UCSD-AML1 (cell line): ENCODE measurements at regions not wholly inside any gene's neighbourhood (a gene's known extent, or its start where the extent isn't known, plus 50 kb on each side); places are given as distances from the start of the nearest gene placed in this dataset.
"Not testable (repeated sequence)": the region's sequence is repeated elsewhere in the genome, so short reads cannot be mapped to it uniquely, and the experiment has no call there.

ENCODE experiments used
- DNase-seq: peaks from one replicate; lab custom pipeline; 2025; ENCODE audit not compliant: unreplicated experiment; lab: John Stamatoyannopoulos, UW

DNA sequence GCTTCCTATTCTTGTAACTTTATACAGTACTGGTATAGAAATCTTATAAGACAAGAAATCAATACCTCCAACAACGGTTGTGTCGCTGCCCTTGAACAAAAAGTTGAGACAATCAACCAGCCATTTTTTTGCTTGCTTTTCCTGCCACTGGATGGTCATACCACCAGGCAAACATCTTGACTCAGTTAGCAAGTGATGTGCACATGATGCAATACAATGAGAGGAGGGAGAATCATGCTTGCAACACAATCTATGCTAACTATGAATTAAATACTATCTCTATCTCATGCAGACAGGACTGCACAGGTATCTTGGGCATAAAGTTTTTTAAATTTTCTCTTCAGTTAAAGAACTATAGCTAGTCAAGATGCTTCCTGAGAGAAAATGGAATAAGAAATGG lies 877.7 kb upstream of the CITED2 start:
- no peak for DNase-seq

DNA sequence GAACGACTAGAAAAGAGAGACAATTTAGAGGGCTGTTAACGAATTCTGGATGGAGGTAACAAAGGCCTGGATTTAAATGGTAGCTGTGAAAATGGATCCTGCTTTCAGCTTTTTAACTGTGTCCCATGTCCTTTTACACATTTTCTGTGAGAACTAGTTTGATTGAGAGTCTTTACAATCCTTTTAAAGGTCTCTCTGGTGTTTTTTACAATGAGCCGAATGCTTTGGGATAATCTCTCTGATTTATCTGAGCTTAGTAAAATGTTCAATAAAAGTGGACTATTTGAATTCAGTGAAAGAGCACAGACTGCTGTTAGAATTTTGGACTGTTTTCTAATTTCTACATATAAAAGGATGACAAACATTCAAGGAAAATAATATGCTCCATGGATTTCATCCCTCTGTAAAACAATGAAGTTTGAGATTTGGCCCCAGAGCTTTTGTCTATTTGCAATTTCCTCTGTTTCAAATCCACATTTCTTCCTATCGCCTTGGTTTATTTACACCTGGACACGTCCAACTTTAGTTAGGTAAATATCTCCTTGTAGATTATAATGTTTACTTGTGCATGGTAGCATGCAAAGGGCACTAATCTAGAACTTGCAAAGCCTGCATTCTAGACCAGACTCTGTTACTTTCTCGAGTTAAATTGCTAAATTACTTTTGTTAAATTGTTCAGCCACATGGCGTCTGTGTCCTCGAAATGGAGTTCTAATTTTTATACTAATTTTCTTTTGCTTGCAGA lies 871.0 kb upstream of the CITED2 start:
- DNase-seq: no peak

DNA sequence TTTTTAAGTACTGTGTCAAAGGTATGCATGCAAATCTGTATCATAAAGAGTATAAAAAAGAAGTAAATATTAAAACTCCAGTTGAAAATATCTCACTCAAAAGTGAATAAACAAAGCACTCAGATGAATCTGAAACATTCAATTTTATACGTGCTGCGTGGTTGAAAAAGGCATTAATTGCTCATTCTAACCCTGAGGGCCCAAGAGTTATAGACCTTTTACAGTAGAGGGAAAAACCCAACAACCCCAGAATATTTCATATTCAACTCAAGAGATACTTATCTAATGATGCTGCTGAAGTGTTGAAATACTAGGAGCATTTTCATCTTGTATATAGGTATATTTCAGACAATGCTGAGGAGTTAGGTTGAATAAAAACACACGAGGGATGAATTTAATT lies 862.8 kb upstream of the CITED2 start:
- DNase-seq: no peak

DNA sequence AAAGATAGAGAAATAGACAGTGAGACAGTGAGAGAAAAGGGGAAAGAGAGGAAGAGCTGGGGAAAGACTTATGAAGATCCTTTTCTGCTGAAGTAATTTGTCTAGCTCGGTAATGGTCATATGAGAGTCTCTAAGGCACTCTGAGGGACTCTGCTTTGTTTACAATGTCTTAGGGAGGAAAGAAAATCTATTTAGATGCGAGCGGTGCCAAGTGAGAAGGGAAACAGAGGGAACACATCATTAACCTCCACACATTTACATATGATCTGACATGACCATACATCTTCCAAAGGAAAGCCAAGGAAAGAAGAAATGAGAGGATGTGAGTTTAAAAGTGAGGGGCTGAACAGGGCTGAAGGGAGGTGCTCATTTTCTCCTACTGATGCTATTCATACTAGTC lies 862.3 kb upstream of the CITED2 start:
- no peak for DNase-seq

DNA sequence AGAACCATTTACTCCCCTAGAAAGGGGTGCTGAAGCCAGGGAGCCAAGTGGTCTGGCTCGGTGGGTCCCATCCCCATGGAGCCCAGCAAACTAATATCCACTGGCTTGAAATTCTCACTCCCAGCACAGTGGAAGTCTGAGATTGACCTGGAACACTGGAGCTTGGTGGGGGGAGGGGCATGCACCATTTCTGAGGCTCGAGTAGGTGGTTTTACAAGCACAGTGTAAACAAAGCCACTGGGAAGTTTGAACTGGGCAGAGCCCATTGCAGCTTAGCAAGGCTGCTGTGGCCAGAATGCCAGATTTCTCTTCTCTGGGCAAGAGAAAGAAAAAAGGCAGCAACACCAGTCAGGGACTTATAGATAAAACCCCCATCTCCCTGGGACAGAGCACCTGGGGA lies 855.8 kb upstream of the CITED2 start:
- no peak for DNase-seq

DNA sequence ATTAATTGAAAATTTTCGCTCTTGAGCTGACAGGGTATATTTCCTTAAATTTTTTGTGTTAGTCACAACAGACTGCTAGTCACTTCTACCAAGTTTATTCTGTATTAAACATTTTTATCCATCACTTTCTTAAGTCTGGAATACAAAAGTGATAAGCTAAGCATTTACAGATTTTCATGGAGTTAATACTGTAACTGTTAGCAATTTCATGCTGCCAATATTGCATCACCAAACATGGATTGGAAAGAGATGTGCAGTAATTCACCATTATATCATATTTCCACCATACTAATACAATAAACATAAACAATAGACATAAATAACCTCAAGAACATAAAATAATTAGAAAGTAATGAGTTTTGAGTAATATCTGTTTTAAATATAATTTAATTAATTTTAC lies 854.0 kb upstream of the CITED2 start:
- no peak for DNase-seq

DNA sequence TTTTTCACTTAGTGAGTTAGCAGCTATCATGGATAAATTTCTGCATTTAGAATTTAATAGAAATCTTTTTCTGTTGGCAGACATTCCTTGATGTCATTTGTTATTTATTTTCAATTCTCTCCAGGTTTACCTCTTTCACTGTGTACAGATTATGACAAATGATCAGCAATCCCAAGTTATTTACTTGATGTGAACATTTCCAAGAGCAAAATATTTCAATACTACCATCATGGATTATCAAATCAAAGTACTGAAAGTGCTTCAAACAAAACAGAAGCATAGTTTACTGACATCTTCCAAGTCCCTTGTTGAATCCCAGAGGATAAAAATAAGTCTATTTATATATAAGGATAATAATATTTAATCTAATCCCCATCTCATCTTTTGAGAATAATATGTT lies 852.2 kb upstream of the CITED2 start:
- no peak for DNase-seq

DNA sequence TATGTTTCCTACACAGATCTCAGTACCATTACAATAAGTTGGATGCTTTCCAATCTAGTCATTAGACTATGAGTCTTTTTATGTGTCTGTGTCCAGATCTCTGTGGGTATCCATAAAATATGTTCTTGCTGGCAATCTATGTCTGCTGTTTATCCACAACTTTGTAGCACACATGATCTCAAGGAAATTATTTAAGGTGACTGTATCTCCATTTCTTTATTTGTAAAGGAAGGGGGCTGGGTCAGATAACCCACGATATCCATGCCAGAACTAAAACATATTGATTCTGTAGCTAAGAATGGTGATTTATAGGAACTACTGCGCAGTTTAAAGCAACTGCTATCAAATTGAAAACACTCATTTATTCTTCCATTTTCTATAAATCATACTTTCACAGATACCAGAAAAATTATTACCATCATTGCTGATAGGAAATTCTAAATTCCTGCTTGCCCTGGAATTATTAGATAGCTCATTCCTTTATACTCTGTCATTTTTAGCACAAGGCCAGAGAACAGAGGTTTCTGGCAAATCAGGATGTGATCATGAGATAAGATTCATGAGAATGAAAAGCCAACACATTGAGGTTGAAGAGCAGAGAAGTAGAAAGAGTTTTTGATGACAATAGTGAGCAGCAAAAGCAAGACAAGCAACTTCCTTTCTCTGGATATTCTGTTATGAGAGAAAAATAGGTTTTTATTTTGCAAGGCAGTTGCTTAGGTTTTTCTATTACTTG lies 851.4 kb upstream of the CITED2 start:
- no peak for DNase-seq

DNA sequence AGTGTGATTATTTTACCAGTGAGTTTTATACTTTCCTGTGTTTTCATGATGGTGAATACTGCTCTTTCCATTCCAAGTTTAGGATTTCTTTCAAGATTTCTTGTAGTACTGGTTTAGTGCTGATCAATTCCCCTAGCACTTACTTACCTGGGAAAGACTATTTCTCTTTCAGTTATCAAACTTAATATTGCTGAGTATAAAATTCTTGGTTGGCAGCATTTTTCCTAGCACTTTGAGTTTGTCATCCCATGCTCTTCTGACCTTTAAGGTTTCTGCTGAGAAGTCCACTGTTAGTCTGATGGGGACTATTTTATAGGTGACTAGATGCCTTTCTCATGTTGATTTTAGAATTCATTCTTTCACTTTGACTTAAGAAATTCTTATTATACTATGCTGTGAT lies 842.8 kb upstream of the CITED2 start:
- DNase-seq: no peak

DNA sequence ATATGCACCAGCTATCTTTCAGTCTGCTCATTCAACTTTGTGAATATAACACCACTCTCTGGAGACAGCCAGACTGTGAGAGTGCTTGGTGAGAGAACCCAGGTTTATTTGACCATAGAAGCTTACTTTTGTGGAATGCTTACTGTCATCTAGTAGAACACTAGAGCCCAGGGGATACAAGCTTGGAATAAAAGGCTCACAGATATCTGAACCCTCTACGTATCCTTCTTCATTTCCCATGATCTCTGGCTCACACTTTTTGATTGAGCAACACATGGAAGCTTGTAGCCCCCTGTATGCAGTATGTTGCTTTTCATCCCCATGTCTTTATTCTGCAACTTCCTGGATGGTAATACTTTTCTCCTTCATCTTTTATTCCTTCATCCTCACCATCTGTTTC lies 835.3 kb upstream of the CITED2 start:
- no peak for DNase-seq

DNA sequence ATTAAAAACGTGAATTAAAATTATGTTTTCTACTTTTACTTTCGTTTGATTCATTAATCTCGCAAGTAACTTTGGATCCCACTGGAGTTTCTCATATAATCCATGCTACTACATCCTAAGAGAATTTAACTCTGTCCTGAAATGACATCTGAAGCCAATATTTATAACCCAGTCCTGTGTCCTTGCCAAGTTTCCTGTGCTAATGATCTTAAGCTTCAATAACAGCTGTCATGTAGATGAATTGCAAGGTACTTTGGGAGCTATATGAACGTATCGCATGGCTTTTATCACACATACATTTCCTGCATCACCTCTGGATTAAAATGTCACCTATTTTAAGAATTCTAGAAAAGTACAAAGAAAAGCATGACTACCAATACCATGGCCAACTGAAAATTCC lies 833.8 kb upstream of the CITED2 start:
- DNase-seq: no peak

DNA sequence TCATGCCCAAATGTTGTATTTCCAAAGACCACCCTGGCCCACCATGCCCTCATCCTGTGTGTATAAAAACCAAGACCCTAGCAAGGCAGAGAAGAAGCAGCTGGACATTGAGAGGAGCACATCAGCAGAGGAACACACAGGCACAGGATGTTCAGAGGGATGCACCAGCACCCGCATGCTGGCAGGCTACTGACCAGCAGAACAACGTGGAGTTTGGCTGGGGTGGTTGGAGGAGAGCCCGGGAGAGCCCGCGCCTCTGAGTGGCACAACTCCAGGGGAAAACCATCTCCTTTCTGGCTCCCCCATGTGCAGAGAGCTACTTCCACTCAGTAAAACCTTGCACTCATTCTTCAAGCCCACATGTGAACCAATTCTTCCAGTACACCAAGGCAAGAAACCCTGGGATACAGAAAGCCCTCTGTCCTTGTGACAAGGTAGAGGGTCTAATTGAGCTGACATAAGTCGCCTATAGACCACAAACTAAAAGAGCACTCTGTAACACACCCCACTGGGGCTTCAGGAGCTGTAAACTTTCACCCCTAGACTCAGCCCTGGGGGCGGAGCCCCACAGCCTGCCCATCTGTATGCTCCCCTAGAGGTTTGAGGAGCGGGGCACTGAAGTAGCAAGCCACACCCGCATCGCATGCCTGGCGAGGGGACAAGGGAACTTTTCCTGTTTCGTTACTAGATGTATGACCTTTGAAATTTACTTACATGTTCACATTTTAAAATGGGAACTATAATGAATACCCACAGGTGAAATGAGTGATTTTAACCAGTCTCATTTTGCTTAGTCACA lies 831.5 kb upstream of the CITED2 start:
- no peak for DNase-seq

DNA sequence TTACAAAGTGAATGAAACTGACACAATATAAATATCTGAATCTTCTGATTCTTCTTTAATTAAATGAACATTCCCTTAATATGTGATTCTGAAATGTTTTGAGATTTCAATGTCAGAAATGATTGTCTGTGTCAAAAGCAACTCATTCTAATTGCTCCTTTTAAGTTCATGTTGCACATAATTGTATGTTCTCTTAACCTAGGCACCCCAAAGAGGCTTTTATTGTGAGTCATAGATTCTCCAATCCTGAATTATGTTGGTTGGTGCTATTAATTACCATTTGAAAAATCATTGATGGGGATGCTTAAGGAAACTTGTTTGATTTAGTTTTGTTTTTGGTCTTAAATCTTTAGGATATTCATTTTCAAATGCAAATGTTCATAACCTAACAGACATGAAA lies 829.7 kb upstream of the CITED2 start:
- no peak for DNase-seq

DNA sequence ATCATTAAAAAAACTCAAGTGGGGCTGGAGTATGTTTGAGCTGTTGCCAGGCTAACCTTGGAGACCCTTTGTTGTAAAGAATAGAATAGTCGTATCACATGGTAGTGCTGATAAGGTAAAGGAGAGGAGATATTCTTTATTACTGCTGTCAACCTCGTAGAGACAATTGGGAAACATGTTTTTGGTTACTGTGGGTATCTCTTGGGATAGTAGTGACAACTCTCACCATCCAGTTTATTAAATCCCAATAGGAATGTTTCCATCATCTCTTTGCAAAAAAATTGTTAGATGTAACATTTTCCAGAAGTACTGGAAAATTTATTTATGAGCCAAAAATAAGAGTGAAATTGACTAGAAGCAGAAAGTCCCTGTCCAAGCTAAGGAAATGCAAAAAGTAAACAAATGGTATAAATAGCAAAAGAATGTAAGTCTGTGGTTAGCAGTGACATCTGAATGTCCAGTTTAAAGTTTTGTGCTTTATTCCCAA lies 829.3 kb upstream of the CITED2 start:
- DNase-seq: no peak

DNA sequence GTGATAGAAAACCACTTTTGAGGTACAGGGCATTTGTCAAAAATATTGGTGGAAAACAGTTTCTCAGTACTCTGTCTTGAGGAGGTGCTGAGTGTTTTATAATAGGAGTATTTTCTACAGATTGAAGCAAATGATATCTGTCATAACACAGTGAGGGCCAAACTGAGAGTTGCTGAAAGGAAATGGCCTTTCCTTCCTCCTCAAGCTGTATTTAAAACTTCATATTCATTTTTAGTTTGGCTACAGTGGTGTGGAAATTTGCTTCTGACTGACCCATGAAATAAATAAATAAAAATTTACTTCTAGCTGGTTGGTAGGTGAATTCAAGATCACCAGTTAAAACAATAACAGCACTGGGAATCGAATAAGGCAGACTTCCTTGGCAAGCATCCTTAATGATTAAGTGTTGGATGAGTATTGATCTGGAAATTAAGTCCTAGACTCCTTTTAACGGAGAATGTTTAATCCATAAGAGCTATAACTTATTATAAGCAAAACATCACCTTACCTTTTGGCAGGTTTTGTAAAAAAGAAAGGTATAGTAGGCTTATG lies 828.6 kb upstream of the CITED2 start:
- no peak for DNase-seq

DNA sequence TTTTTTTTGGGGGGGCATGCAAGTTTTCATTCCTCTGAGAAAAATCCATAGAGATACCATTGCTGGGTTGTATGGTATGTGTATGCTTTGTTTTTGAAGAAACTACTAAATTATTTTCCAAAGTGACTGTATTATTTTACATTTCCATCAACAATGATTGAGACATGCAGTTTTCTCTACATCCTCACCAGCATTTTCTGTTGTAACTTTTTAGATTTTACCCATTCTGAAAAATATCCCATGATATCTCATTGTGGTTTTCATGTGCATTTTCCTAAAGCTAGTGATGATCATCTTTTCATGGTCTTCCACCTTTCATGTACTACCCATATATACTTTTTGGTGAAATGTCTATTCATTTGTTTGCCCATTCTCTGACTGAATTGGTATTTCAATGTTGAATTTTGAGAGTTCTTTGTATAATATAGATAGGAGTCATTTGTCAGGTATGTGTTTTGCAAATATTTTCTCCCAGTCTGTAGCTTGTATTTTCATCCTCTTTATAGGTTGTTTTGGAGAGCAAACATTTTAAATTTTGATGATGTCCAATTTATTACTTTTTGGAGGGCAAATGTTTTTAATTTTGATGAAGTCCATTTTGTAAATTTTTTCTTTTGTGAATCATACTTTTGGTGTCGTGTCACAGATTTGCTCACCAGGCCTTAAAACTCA lies 827.5 kb upstream of the CITED2 start:
- DNase-seq: no peak

DNA sequence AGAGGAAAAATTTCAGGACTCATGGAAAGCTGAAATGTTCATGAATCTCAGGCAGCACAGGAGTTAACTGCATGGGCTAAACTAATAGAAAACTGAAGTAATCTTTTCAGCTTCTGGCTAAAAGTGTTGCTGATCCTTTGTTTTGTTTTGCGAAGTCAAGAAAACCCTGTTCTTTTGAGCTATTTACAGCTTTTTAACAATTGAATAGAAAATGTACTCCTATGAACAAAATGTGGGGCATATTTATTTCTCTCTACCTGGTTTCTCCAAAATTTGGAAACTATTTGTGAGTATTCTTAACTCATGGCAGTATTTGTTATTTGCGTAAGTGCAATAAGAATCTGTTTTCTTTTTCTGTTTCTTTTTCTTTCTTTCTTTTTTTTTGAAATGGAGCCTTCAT lies 818.8 kb upstream of the CITED2 start:
- no peak for DNase-seq

DNA sequence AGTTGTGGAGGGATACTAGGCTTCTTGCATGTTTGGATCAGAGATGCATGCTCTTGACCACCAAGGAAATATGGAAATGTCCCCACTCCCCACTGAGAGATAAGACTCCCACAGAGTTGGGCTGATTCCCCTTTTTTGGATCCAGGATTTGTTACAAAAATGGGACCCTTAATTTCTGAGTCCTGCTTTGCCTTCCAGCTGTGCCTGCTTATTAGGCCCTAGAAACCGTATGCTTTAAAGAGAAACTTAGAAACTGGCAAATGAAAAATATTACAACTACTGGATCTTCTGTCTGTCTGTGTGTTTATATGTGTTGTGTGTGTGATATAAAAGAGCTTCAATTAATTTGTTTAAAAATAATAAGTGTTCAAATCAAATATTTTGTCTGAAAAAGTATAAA lies 817.6 kb upstream of the CITED2 start:
- DNase-seq: no peak

DNA sequence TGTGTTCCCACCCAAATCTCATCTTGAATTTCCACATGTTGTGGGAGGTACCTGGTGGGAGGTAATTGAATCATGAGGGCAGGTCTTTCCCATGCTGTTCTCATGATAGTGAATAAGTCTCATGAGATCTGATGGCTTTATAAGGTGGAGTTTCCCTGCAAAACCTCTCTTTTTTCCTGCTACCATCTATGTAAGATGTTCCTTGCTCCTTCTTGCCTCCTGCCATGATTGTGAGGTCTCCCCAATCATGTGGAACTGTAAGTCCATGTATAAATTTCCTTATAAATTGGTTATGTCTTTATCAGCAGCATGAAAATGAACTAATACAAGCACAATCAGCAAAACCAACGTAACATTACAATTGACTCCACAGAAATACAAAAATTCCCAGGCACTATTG lies 814.8 kb upstream of the CITED2 start:
- not testable (repeated sequence) for DNase-seq

DNA sequence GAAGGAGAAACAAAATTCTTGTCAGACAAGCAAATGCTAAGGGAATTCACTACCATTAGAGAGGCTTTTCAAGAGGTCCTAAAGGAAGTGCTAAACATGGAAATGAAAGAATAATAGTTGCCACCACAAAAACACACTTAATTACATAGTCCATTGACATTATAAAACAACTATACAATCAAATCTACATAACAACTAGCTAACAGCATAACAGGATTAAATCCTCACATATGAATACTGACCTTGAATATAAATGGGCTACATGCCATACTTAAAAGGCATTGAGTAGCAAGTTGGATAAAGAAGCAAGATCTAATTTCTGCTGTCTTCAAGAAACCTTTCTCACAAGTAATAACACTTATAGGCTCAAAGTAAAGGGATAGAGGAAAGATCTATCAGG lies 811.5 kb upstream of the CITED2 start:
- no peak for DNase-seq

DNA sequence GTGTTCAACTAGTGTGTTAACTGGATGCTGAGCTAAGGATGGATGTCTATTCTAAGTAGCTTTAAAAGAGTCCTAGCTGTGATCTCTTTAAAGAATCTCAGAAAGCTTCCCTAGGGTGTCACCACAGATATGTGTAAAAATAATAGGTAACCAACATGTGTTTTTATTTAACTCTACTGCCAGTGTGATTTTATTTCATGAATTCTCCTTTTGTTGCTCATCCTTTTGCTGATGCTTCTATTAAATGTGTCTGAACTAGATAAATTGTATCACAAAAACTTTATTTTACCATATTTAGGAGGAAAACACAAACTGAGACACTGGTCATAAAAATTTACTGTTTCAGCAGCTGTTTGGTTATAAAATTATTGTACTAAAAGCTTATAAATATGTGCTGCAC lies 809.4 kb upstream of the CITED2 start:
- no peak for DNase-seq
